PC-3 (cell line): ENCODE measurements at regions not wholly inside any gene's neighbourhood (a gene's known extent, or its start where the extent isn't known, plus 50 kb on each side); places are given as distances from the start of the nearest gene placed in this dataset.

Experiments used
- CTCF ChIP-seq: fragments of 300-600 bp; sonication (generic); conservative IDR thresholded peaks from 2 replicates; pipeline ENCODE4 v1.5.1; 2017; ENCODE audit warnings: antibody characterized with exemption, low read depth, mild to moderate bottlenecking, low read length
- EZH2phosphoT487 ChIP-seq: fragments of 300-600 bp; sonication (generic); IDR thresholded peaks from 2 replicates; pipeline ENCODE4 v1.6.1; 2018; ENCODE audit warnings: mild to moderate bottlenecking, antibody characterized with exemption, low read length, borderline replicate concordance

- TF ChIP-seq CTCF (no peak), EZH2phosphoT487 (no peak)
Observed at GRCh38 chr3:194865615-194866014, 179.9 kb downstream of the FAM43A start.
